Type B pancreatic cell (in vitro differentiated cells): ENCODE measurements at regions not wholly inside any gene's neighbourhood (a gene's known extent, or its start where the extent isn't known, plus 50 kb on each side); places are given as distances from the start of the nearest gene placed in this dataset.
"Not testable (repeated sequence)": the region's sequence is repeated elsewhere in the genome, so short reads cannot be mapped to it uniquely, and the experiment has no call there.

Experiments
- DNase-seq: peaks from one replicate; pipeline ENCODE4 v3.0.0; 2021; ENCODE audit warnings: mixed read lengths; ENCODE audit not compliant: unreplicated experiment; ENCODE audit errors: extremely low spot score
- H3K27ac Mint-ChIP-seq: 2 replicates; pipeline ENCODE4 v1.8.0; 2021; ENCODE audit warnings: mild to moderate bottlenecking, mixed read lengths
- H3K27me3 Mint-ChIP-seq: 2 replicates; pipeline ENCODE4 v1.8.0; 2021; ENCODE audit warnings: mixed read lengths
- H3K36me3 Mint-ChIP-seq: 2 replicates; pipeline ENCODE4 v1.8.0; 2021; ENCODE audit warnings: mixed read lengths
- H3K4me1 Mint-ChIP-seq: one replicate; pipeline ENCODE4 v1.8.0; 2021; ENCODE audit warnings: mixed read lengths; ENCODE audit not compliant: unreplicated experiment
- H3K4me3 Mint-ChIP-seq: 2 replicates; pipeline ENCODE4 v1.8.0; 2021; ENCODE audit warnings: mild to moderate bottlenecking, mixed read lengths
- H3K9me3 Mint-ChIP-seq: 2 replicates; pipeline ENCODE4 v1.8.0; 2021; ENCODE audit warnings: mixed read lengths
- TF ChIP-seq, protein P1 (sequence below): fragments of 200-600 bp; sonication (generic); conservative IDR thresholded peaks from 2 replicates; pipeline ENCODE4 v1.5.0; 2021; ENCODE audit warnings: antibody characterized with exemption, mild to moderate bottlenecking

DNA sequence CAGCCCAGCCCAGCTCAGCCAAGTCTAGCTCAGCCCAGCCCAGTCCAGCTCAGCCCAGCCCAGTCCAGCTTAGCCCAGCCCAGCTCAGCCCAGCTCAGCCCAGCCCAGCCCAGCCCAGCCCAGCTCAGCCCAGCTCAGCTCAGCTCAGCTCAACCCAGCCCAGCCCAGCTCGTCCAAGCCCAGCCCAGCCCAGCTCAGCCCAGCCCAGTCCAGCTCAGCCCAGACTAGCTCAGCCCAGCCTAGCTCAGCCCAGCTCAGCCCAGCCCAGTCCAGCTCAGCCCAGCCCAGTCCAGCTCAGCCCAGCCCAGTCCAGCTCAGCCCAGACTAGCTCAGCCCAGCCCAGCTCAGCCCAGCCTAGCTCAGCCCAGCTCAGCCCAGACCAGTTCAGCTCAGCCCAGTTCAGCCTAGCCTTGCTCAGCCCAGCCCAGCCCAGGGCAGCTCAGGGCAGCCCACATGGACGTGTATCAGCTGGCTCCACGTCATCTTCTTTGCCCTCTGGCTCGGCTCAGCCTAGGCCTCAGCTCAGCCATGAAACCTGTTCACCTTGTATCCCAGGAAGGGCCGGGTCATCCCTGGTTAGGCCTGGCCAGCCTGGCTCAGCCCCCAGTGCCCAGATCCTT, 185.6 kb downstream of the TMEM121 start:
- TF ChIP-seq, protein P1, sequence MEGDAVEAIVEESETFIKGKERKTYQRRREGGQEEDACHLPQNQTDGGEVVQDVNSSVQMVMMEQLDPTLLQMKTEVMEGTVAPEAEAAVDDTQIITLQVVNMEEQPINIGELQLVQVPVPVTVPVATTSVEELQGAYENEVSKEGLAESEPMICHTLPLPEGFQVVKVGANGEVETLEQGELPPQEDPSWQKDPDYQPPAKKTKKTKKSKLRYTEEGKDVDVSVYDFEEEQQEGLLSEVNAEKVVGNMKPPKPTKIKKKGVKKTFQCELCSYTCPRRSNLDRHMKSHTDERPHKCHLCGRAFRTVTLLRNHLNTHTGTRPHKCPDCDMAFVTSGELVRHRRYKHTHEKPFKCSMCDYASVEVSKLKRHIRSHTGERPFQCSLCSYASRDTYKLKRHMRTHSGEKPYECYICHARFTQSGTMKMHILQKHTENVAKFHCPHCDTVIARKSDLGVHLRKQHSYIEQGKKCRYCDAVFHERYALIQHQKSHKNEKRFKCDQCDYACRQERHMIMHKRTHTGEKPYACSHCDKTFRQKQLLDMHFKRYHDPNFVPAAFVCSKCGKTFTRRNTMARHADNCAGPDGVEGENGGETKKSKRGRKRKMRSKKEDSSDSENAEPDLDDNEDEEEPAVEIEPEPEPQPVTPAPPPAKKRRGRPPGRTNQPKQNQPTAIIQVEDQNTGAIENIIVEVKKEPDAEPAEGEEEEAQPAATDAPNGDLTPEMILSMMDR, result no peak
- no peaks in the 10 kb centered on the region for H3K4me1 Mint-ChIP-seq
- H3K27me3 Mint-ChIP-seq, result no peaks in the 10 kb centered on the region
- H3K36me3 Mint-ChIP-seq, result no peaks in the 10 kb centered on the region
- no peak for DNase-seq
- no peaks in the 10 kb centered on the region for H3K9me3 Mint-ChIP-seq
- no peak overlapping the region for H3K27ac Mint-ChIP-seq
- H3K4me3 Mint-ChIP-seq, result no peak overlapping the region

DNA sequence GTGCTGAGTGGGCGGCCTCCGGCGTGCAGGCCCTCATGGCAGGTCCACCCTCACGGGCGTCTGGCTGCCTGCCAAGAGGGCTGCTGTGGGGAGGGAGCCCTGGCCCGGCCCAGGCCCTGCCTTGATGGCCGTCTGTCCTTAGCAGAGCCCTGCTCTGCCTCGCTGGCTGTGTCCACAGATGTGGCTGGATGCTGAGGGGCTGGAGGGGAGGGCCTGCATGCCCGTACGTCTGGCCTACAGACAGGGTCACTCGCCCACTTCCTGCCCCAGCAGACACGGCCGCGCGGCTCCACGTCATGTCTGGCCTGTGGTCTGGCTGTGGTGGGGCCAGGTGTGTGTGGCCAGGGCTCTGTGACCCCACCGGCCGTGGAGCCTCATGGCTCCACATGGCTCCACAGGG, 186.3 kb downstream of the TMEM121 start:
- not testable (repeated sequence) for DNase-seq, H3K4me3 Mint-ChIP-seq, H3K9me3 Mint-ChIP-seq, H3K27me3 Mint-ChIP-seq, H3K27ac Mint-ChIP-seq, H3K36me3 Mint-ChIP-seq, H3K4me1 Mint-ChIP-seq

DNA sequence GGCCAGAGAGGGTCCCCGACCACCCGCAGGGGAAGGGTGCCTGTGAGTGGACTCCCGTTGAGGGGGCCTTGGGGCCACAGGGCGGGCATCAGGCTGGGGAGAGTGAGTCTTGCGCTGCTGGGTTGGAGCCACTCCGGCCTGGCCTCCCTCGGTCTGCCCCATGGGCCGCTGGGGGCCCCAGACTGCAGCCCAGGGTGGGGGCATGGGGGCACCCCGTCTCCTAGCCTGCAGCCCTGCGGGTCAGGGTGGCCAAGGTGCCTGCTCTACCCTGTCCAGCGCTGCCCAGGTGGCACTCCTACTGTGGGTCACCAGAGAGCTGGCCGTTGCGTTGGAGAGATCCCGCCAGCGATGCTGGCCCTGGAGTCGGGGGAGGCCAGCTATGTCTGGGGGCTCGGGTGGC, 186.8 kb downstream of the TMEM121 start:
- not testable (repeated sequence) for H3K9me3 Mint-ChIP-seq, DNase-seq, H3K27me3 Mint-ChIP-seq, H3K4me3 Mint-ChIP-seq, H3K4me1 Mint-ChIP-seq, H3K27ac Mint-ChIP-seq, H3K36me3 Mint-ChIP-seq

DNA sequence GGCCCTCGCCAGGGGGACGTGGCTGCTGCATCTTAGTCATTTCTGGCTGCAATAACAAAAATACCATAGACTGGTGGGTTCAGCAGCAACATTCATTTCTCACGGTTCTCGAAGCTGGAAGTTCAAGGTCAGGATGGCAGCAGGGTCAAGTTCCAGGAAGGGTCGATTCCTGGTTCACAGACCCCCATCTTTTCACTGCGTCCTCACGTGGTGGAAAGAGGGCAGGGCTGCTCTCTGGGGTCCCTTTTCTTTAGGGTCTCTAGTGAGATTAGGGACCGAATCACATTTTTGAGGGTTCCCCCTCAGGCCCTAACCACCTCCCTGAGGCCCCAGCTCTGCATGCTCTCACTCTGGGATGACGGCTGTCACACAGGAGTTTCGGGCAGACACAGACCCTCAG, 187.5 kb downstream of the TMEM121 start:
- H3K4me1 Mint-ChIP-seq, H3K27me3 Mint-ChIP-seq, H3K4me3 Mint-ChIP-seq, H3K36me3 Mint-ChIP-seq, H3K9me3 Mint-ChIP-seq, H3K27ac Mint-ChIP-seq, DNase-seq: not testable (repeated sequence)

DNA sequence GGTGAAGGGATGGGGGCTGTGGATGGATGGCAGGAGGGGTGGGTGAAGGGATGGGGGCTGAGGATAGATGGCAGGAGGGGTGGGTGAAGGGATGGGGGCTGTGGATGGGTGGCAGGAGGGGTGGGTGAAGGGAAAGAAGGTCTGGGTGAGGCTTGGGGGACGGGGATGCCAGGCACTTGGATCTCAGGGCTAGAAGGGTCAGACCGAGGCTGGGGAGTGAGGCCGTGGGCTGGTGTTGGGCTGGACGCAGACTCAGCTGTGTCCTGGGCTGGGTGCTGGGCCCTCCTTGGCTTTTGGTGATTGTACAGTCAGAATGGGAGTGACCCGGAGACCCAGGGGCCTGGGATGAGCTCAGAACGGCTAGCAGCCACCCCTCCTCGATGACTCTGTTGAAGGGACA, 192.4 kb downstream of the TMEM121 start:
- not testable (repeated sequence) for H3K9me3 Mint-ChIP-seq, H3K27ac Mint-ChIP-seq, H3K27me3 Mint-ChIP-seq

DNA sequence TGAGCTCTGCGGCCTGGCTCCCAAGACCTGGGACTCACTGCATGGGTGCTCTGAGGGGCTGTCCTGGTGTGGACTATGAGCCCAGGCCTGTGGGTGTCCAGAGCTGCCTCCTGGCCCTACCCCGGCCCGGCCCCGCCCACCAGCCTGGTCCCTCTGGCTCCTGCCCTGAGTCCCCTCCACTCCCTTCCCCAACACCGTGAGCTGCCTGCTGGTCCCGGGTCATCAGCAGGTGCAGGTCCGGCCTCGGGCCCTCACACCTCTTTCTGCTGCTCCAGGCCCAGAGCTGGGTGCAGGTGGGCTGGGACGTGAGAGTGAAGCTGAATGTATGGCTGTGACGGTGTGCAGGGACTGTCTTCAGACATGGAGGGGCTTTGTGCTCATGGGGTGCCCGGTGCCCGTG, 193.7 kb downstream of the TMEM121 start:
- not testable (repeated sequence) for H3K27ac Mint-ChIP-seq, H3K4me3 Mint-ChIP-seq, H3K9me3 Mint-ChIP-seq, DNase-seq, H3K27me3 Mint-ChIP-seq, H3K4me1 Mint-ChIP-seq, H3K36me3 Mint-ChIP-seq

More for the DNA sequence above, 192.4 kb downstream of the TMEM121 start:
- DNase-seq, H3K36me3 Mint-ChIP-seq, H3K4me3 Mint-ChIP-seq, H3K4me1 Mint-ChIP-seq: not testable (repeated sequence)

DNA sequence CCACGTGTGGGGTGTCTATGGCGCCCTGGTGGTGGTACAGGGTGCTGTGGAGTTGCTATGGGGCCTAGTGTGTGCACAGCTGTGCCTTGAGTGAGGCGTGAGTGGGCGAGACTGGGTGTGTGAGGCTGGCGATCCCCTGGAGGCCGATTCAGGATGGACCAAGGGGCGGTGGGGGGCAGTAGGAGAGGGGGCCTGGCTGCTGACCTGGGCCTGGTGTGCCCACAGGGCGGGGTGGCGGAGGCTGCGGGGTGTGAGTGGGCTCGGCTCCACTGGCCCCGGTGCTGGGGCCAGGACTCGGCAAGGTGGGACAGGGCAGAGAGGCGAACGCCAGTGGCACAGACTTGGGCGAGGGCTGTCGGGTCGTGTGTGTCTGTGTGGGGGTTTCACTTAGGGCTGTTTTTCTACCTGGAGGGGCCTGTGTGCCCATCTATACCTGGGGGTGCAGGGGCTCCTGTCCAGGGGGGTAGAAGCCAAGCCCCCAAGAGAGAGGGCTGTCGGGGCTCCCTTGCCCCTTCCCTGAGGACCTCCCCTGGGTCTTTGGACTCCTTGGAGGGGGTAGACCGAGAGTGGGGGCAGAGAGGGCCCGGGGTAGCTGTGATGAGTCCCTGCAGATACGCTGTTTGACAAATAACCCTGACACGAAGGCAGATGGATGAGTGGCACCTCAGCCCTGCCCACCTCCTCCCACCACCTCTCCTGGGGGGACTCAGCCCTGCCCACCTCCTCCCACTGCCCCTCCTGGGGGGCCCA, 194.6 kb downstream of the TMEM121 start:
- H3K27ac Mint-ChIP-seq, H3K27me3 Mint-ChIP-seq, H3K36me3 Mint-ChIP-seq, DNase-seq, H3K4me3 Mint-ChIP-seq, H3K9me3 Mint-ChIP-seq, H3K4me1 Mint-ChIP-seq: not testable (repeated sequence)

DNA sequence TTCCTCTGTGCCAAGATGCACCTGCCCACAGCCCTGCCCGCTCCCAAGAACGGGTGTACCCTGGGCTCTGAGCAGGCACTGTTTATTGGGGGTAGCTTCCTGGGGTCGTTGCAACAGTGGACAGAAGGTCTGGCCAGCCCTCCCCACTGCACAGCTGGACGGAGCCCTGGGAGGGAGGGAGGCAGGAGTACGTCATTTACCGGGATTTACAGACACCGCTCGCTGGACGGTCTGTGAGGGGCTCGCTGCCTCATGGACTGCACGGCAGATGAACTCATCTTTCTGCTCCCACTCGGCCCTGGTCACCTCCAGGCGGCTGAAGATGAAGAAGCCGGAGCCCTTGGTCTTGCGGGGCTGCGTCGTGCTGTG, 195.2 kb downstream of the TMEM121 start:
- DNase-seq, H3K4me1 Mint-ChIP-seq, H3K9me3 Mint-ChIP-seq, H3K4me3 Mint-ChIP-seq, H3K27ac Mint-ChIP-seq, H3K36me3 Mint-ChIP-seq, H3K27me3 Mint-ChIP-seq: not testable (repeated sequence)

DNA sequence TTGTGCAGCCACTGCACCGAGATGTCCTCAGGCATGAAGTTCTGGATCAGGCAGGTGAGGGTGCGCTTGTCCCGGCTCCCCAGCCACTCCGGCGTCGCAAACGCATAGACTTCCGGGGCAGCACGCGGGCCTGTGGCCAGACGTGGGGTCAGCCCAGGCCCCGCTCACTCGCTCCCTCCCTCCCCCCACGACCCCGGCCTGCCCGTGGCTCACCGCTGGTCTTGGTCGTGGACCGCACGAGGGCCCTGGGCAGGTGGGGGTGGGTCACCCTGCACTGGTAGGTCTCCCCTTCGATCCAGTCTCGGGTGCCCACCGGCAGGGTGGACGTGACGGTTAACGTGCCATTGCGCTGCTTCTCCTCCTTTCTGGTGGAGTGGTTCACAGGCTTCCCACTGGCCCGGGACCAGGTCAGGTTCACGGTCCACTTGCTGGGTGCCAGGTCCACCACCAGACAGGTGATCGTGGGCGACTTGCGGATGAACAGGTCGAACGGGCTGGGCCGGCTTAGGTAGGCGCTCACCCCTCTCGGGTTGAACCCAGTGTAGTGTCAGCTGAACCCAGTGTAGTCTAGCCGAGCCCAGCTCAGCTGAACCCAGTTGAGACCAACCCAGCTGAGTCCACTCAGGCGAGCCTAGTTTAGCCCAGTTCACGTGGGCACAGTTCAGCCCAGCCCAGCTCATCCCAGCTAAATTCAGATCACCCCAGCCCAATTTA, 195.8 kb downstream of the TMEM121 start:
- not testable (repeated sequence) for H3K4me3 Mint-ChIP-seq, H3K4me1 Mint-ChIP-seq, H3K9me3 Mint-ChIP-seq, H3K27ac Mint-ChIP-seq, DNase-seq, H3K27me3 Mint-ChIP-seq, H3K36me3 Mint-ChIP-seq

DNA sequence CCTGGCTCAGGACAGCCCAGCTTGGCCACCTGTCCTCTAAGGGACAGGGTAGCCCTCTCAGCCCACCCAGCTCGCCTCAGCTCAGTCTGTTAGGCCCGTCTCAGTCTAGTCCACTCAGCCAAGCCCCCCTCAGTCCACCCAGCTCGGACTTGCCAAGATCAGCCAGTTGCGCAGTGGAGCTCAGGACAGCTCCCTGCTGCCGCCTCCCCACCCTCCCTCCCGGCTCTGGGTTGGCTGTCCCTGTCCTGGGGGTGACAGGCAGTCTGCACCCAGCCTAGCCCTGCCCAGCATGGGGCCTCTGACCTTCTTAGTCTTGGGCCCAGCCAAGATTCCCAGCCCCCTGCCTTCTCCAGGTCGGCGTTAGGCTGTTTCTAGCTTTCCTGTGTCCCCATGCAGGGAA, 196.9 kb downstream of the TMEM121 start:
- H3K27ac Mint-ChIP-seq, H3K9me3 Mint-ChIP-seq, H3K27me3 Mint-ChIP-seq, H3K4me3 Mint-ChIP-seq, H3K4me1 Mint-ChIP-seq, H3K36me3 Mint-ChIP-seq, DNase-seq: not testable (repeated sequence)

DNA sequence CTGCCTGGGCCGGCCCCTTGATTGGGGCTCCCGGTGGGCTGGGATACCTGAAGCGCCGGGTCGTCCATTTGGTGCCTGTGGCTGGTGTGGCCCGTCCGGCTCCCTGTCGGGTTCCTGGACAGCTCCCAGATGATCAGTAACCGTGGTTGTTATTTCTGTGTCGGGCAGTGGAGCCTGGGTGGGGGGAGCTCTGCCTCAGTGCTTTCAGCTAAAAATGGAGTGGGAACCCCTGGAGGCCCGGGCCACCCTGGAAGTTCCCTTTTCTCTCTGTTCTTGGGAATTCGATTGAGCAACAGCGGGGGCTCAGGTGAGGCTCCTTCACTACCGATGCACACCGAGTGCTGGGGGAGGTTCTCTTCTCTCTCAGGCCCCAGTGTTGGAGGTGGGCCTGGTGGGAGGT, 197.4 kb downstream of the TMEM121 start:
- H3K9me3 Mint-ChIP-seq, H3K4me1 Mint-ChIP-seq, H3K4me3 Mint-ChIP-seq, H3K27ac Mint-ChIP-seq, H3K36me3 Mint-ChIP-seq, H3K27me3 Mint-ChIP-seq, DNase-seq: not testable (repeated sequence)

DNA sequence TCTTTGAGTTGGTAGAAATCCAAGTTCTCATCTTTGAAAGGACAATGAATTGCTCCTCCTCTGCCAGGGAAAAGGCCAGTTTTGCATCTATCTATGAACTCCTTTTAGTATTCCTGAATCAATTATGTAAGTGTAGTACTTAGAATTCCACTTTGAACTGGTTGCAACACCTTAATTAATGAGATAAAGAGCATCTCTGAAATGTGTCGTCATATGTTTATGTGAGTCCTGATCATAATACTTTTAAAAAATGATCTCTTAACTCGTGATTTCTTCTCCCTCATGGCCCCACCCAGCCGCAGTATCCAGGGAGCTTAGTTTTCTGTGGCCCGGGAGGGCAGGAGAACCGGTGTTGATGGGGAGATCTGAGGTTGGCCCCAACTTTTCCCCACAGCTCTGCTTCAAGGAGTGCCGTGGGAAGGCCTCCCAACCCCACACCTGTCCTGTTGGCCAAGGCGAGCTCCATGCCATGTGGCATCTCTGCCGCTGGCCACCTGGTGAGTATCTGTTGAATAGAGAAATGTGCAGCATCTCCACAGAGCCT, 203.5 kb downstream of the TMEM121 start:
- H3K27me3 Mint-ChIP-seq, H3K27ac Mint-ChIP-seq, DNase-seq, H3K9me3 Mint-ChIP-seq, H3K4me3 Mint-ChIP-seq, H3K36me3 Mint-ChIP-seq, H3K4me1 Mint-ChIP-seq: not testable (repeated sequence)

DNA sequence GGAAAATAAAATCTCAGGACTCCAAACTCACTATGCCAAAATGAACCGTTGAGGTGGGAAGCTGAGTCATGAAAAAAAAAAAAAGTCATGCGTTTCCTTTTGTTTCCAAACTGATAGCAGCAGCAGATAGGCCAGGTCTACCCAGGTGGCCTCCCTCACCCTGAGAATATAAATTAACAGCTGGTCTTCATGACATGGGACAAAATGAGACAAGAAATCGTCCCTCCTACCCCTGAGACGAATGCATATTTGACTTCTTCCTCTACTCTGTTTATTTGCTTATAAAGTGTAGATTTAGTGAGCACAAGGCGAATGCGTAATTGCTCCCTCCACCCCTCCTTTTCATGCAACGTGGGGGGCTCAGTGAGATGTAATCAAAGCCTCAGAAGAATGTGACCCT, 204.3 kb downstream of the TMEM121 start:
- H3K4me3 Mint-ChIP-seq, H3K27me3 Mint-ChIP-seq, H3K27ac Mint-ChIP-seq, H3K4me1 Mint-ChIP-seq, DNase-seq, H3K36me3 Mint-ChIP-seq, H3K9me3 Mint-ChIP-seq: not testable (repeated sequence)
